GM12878 (cell line): ENCODE measurements at regions not wholly inside any gene's neighbourhood (a gene's known extent, or its start where the extent isn't known, plus 50 kb on each side); places are given as distances from the start of the nearest gene placed in this dataset.
A peak's percentile ranks its signal among the peaks of the same experiment; 100 is the strongest.

Experiments used
- ATAC-seq: fragments of 200-7000 bp; cut with Tn5 transposase; 3 replicates; pipeline ENCODE4 v1.9.1; 2020; ENCODE audit warnings: mild to moderate bottlenecking, moderate library complexity
- BruUV-seq: library from RNA; stranded (reverse); fragments of 400-500 nt; replicated peaks from 2 replicates; lab custom pipeline; 2021; lab: Mats Ljungman, UMichigan
- CTCF ChIA-PET: fragments of 300-600 bp; sonication (Branson Sonifier 250); formaldehyde crosslinking; extraction: SDS; loops from one replicate; lab custom pipeline; 2021; ENCODE audit warnings: inconsistent platforms; lab: Yijun Ruan, JAX
- POLR2A ChIA-PET: fragments of 350-600 bp; formaldehyde crosslinking; extraction: SDS; loops from one replicate; lab custom pipeline; 2021; ENCODE audit warnings: inconsistent platforms; lab: Charles Lee
- RAD21 ChIA-PET: fragments of 300-600 bp; sonication (Branson Sonifier 250); formaldehyde crosslinking; loops from one replicate; lab custom pipeline; 2023; ENCODE audit warnings: antibody characterized with exemption; ENCODE audit not compliant: unreplicated experiment; lab: Charles Lee
- SMC1A ChIA-PET: fragments of 300-600 bp; sonication (Branson Sonifier 250); formaldehyde crosslinking; loops from one replicate; lab custom pipeline; 2023; ENCODE audit not compliant: unreplicated experiment, uncharacterized antibody; lab: Charles Lee
- DNase-seq: peaks from one replicate; pipeline ENCODE4 v3.0.0-alpha.2; 2011; ENCODE audit warnings: low read depth, low spot score
- FAIRE-seq: peaks from 3 replicates; lab custom pipeline; 2011; peaks lifted over from hg19 to GRCh38; lab: Jason Lieb, UNC
- H2AFZ ChIP-seq: 2 replicates; pipeline ENCODE4 v1.6.0; 2011; ENCODE audit warnings: low read depth, low read length, control low read depth; ENCODE audit not compliant: control insufficient read depth
- H3K27ac ChIP-seq: 2 replicates; pipeline ENCODE4 v1.5.1; 2011; ENCODE audit warnings: control low read depth; ENCODE audit not compliant: control insufficient read depth, insufficient read depth
- H3K27me3 ChIP-seq, 2 experiments: replicated peaks in 1 of 2; 2 replicates each; pipeline versions ENCODE4 v1.6.0 to v1.6.1; 2011; ENCODE audit warnings: low read length in 1 of 2; ENCODE audit not compliant: control insufficient read depth in 2 of 2, insufficient read depth in 2 of 2
- H3K36me3 ChIP-seq, 2 experiments: 2 replicates each; pipeline ENCODE4 v1.5.1; 2011; ENCODE audit warnings: low read length in 1 of 2; ENCODE audit not compliant: control insufficient read depth in 2 of 2, insufficient read depth in 2 of 2
- H3K4me1 ChIP-seq: 2 replicates; pipeline ENCODE4 v1.6.1; 2011; ENCODE audit warnings: mild to moderate bottlenecking, low read length, moderate library complexity, mixed read lengths; ENCODE audit not compliant: control insufficient read depth, insufficient read depth
- H3K4me2 ChIP-seq: 2 replicates; pipeline ENCODE4 v1.6.0; 2011; ENCODE audit warnings: control low read depth; ENCODE audit not compliant: control insufficient read depth, insufficient read depth
- H3K4me3 ChIP-seq: fragments of 200-600 bp; sonication (generic); 2 replicates; pipeline ENCODE4 v1.5.1; 2016
- H3K79me2 ChIP-seq: 2 replicates; pipeline ENCODE4 v1.6.0; 2011; ENCODE audit warnings: low read length; ENCODE audit not compliant: control insufficient read depth, insufficient read depth
- H3K9ac ChIP-seq: 2 replicates; pipeline ENCODE4 v1.8.0; 2011; ENCODE audit warnings: low read length, control low read depth, mixed read lengths; ENCODE audit not compliant: control insufficient read depth, insufficient read depth
- H3K9me3 ChIP-seq: replicated peaks from 3 replicates; pipeline ENCODE4 v1.5.1; 2011; ENCODE audit warnings: mild to moderate bottlenecking, low read length; ENCODE audit not compliant: control insufficient read depth, insufficient read depth
- H4K20me1 ChIP-seq: 2 replicates; pipeline ENCODE4 v1.6.0; 2011; ENCODE audit not compliant: control insufficient read depth, insufficient read depth
- ATF7 ChIP-seq: fragments of 450-650 bp; IDR thresholded peaks from 2 replicates; pipeline ENCODE4 v1.6.1; 2016; ENCODE audit warnings: low read depth, mild to moderate bottlenecking
- CEBPZ ChIP-seq: fragments of 150-350 bp; IDR thresholded peaks from 2 replicates; pipeline ENCODE4 v1.6.1; 2016; ENCODE audit warnings: low read depth, low read length
- ETV6 ChIP-seq, 2 experiments: fragments of 450-650 bp in 1 of 2; IDR thresholded peaks in 1 of 2; conservative IDR thresholded peaks in 1 of 2; 2 replicates each; pipeline ENCODE4 v1.6.1; 2014; ENCODE audit warnings: antibody characterized with exemption in 1 of 2, borderline replicate concordance in 1 of 2, low read depth in 1 of 2, mild to moderate bottlenecking in 1 of 2, moderate library complexity in 1 of 2
- FOS ChIP-seq: IDR thresholded peaks from 3 replicates; pipeline ENCODE4 v1.6.1; 2011; ENCODE audit warnings: borderline replicate concordance; ENCODE audit not compliant: insufficient read length; ENCODE audit errors: extremely low read depth
- LARP7 ChIP-seq: fragments of 450-650 bp; IDR thresholded peaks from 2 replicates; pipeline ENCODE4 v1.6.1; 2017; ENCODE audit warnings: mild to moderate bottlenecking
- NR2C1 ChIP-seq: fragments of 450-650 bp; IDR thresholded peaks from 2 replicates; pipeline ENCODE4 v1.6.1; 2017; ENCODE audit warnings: antibody characterized with exemption, mild to moderate bottlenecking, moderate library complexity
- NRF1 ChIP-seq: conservative IDR thresholded peaks from 2 replicates; pipeline ENCODE4 v1.6.1; 2011; ENCODE audit warnings: mild to moderate bottlenecking, low read depth, low read length, improper control_type of control experiment
- TCF12 ChIP-seq: IDR thresholded peaks from 2 replicates; pipeline ENCODE4 v1.6.1; 2011; ENCODE audit warnings: low read depth, mild to moderate bottlenecking, low read length
- TCF7 ChIP-seq: IDR thresholded peaks from 2 replicates; pipeline ENCODE4 v1.6.1; 2014; ENCODE audit warnings: antibody characterized with exemption, borderline replicate concordance
- USF2 ChIP-seq: IDR thresholded peaks from 2 replicates; pipeline ENCODE4 v1.6.1; 2011; ENCODE audit warnings: low read depth, low read length, improper control_type of control experiment, borderline replicate concordance
- ZBTB11 ChIP-seq: fragments of 450-650 bp; formaldehyde crosslinking; IDR thresholded peaks from 2 replicates; pipeline ENCODE4 v1.5.0; 2022; ENCODE audit warnings: mild to moderate bottlenecking, missing genetic modification characterization
- ZSCAN29 ChIP-seq: fragments of 450-650 bp; IDR thresholded peaks from 2 replicates; pipeline ENCODE4 v1.6.1; 2017; ENCODE audit warnings: mild to moderate bottlenecking, moderate library complexity
- WGBS: methylation state at CpG from one replicate; pipeline ENCODE4 v1.1.6; 2016; ENCODE audit warnings: low lambda C conversion rate; ENCODE audit not compliant: insufficient replicate concordance, insufficient coverage; ENCODE audit errors: missing lambda C conversion rate; 5-methylcytosine and 5-hydroxymethylcytosine counted together
- in situ Hi-C: fragments of 300-500 bp; cut with MboI; formaldehyde crosslinking; loops from 9 replicates; pipeline ENCODE4 v1.14.3; 2018; ENCODE audit warnings: mixed read lengths
- intact Hi-C: fragments of 100-400 bp; cut with micrococcal nuclease; formaldehyde crosslinking; loops from one replicate; pipeline ENCODE4 v1.14.2; 2022; ENCODE audit not compliant: unreplicated experiment

GRCh38 chr15:62795171-62795570 lies 247.4 kb upstream of the TPM1 start (continued):
- peak; percentile 20; the same call in 1 of the 2 replicates for TF ChIP-seq USF2
- TF ChIP-seq, all 136 proteins: peak for 23

- Histone ChIP-seq H3K4me1 (peaks cover 4% of the 10 kb centered on the region; the same call in 1 of the 2 replicates), H3K36me3 (no peaks in the 10 kb centered on the region), H4K20me1 (no peaks in the 10 kb centered on the region), H3K27me3 (peaks cover 1 to 2% of the 10 kb centered on the region in 2 experiments; a peak in 1 of 4 replicates), H3K4me2 (no peak overlapping the region), H3K79me2 (no peaks in the 10 kb centered on the region), H3K9ac (no peak overlapping the region; the same call in 1 of the 2 replicates), H3K4me3 (no peak overlapping the region), H3K27ac (no peak overlapping the region), H3K9me3 (no peaks in the 10 kb centered on the region), H2AFZ (no peak overlapping the region)
- no TSS peak for BruUV-seq
- SMC1A ChIA-PET, result interaction anchor here (0.7 to 2.3 kb wide), 2 partner anchors 16 to 17 kb away, joined by 4 read pairs; no protein-coding TSS in a partner anchor
- 28% methylated on average over 20 of the region's 20 CpGs for WGBS
- in situ Hi-C loops (no loop called here), intact Hi-C loops (no loop called here)
- DNase-seq, result no peak
- POLR2A ChIA-PET, result interaction anchor here (0.5 kb wide), 1 partner anchor 323 kb away, joined by 4 read pairs; no protein-coding TSS in a partner anchor
- no peak for FAIRE-seq
- RAD21 ChIA-PET, result interaction anchor here (0.6 to 1.0 kb wide), 2 partner anchors 25 to 54 kb away, joined by 3 read pairs; no protein-coding TSS in a partner anchor
- ATAC-seq, result no peak
- CTCF ChIA-PET, result interaction anchor here (0.9 kb wide), 1 partner anchor 49 kb away, joined by 3 read pairs; no protein-coding TSS in a partner anchor
- TF ChIP-seq ZBTB11 (CRISPR knock-in tag) (no peak), NRF1 (no peak), CEBPZ (no peak), TCF12 (no peak), TCF7 (no peak), NR2C1 (no peak), LARP7 (no peak), ZSCAN29 (no peak), ETV6 (conservative IDR thresholded peaks at IDR 0.05 in 1 of 2, IDR thresholded peaks at IDR 0.05 in 1 of 2; ENCODE audit: borderline replicate concordance in 1 of 2, low read depth in 1 of 2) (no peak), FOS (no peak), ATF7 (no peak)
Measured at GRCh38 chr15:62795700-62796695, 246.5 kb upstream of the TPM1 start.
